ENCODE measurements at regions not wholly inside any gene's neighbourhood (a gene's known extent, or its start where the extent isn't known, plus 50 kb on each side); places are given as distances from the start of the nearest gene placed in this dataset.

DNA sequence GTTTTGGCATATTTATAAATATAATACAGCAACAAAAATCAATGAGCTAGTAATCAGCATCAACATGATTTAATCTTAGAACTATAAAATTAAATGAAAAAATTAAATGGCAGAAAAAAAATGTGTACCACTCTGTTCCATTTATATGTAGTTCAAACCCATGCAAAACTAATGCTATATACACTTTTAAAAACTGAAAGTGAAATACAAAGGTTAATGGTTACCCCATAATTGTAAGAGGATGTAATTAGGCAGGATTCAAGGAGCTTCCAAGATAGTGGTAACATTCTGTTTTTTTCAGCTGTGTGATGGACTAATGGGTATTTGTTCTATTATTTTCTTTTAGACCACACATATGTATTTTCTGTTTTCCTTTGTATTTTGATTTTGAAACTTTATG lies 492.1 kb downstream of the UTRN start:
- TF ChIP-seq, protein P1, sequence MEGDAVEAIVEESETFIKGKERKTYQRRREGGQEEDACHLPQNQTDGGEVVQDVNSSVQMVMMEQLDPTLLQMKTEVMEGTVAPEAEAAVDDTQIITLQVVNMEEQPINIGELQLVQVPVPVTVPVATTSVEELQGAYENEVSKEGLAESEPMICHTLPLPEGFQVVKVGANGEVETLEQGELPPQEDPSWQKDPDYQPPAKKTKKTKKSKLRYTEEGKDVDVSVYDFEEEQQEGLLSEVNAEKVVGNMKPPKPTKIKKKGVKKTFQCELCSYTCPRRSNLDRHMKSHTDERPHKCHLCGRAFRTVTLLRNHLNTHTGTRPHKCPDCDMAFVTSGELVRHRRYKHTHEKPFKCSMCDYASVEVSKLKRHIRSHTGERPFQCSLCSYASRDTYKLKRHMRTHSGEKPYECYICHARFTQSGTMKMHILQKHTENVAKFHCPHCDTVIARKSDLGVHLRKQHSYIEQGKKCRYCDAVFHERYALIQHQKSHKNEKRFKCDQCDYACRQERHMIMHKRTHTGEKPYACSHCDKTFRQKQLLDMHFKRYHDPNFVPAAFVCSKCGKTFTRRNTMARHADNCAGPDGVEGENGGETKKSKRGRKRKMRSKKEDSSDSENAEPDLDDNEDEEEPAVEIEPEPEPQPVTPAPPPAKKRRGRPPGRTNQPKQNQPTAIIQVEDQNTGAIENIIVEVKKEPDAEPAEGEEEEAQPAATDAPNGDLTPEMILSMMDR (IDR thresholded peaks at IDR 0.05) = no peak
- no peak for TF ChIP-seq EP300 (IDR thresholded peaks at IDR 0.05)
- no peak for TF ChIP-seq POLR2A (IDR thresholded peaks at IDR 0.05)
- TF ChIP-seq POLR2AphosphoS5 (IDR thresholded peaks at IDR 0.05) = no peak

Data from upper lobe of left lung (tissue), 4 donors.